Gastroesophageal sphincter (tissue), 3 donors: ENCODE measurements at regions not wholly inside any gene's neighbourhood (a gene's known extent, or its start where the extent isn't known, plus 50 kb on each side); places are given as distances from the start of the nearest gene placed in this dataset.

Experiments used
- CTCF ChIP-seq, 4 experiments: fragments of 200-600 bp in 2 of 4; fragments of 450-650 bp in 2 of 4; sonication (generic) in 1 of 4; IDR thresholded peaks; one replicate each; pipeline ENCODE4 v1.5.1; 2017 to 2019; ENCODE audit warnings: antibody characterized with exemption in 4 of 4, mild to moderate bottlenecking in 2 of 4, moderate library complexity in 2 of 4
- EP300 ChIP-seq: sonication (generic); formaldehyde crosslinking; IDR thresholded peaks from one replicate; pipeline ENCODE4 v1.6.1; 2017; ENCODE audit warnings: antibody characterized with exemption, mild to moderate bottlenecking
- POLR2A ChIP-seq, 2 donors: fragments of 450-650 bp; IDR thresholded peaks; one replicate each; pipeline ENCODE4 v1.6.1; 2017; ENCODE audit warnings: antibody characterized with exemption in 2 of 2, mild to moderate bottlenecking in 2 of 2, moderate library complexity in 1 of 2
- POLR2AphosphoS5 ChIP-seq: sonication (generic); formaldehyde crosslinking; IDR thresholded peaks from one replicate; pipeline ENCODE4 v1.6.1; 2017; ENCODE audit warnings: antibody characterized with exemption

- TF ChIP-seq POLR2A (IDR thresholded peaks at IDR 0.05) (no peak), CTCF (IDR thresholded peaks at IDR 0.05) (no peak), POLR2AphosphoS5 (no peak), EP300 (no peak)
Measured at GRCh38 chr13:72316716-72317115, 410.7 kb downstream of the MZT1 start.
